ENCODE measurements at regions not wholly inside any gene's neighbourhood (a gene's known extent, or its start where the extent isn't known, plus 50 kb on each side); places are given as distances from the start of the nearest gene placed in this dataset.

DNA sequence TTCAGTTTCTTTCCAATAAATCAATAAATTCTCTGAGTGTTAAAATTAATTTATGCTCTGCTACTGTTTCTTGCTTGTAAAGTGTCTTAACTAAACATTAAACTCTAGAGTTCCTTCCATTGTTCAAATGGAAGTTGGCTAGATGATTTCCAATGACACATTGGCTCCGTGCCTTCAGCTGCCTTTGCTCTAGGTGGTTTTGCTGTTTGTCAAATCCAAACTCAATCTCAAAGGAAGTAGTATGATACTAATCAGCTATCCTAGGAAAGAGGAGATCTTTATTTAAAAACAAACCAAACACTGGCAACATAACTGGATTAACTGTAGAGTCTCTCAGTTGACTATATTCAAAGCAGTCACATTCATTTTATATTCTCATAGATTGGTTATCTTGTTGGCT, 356.4 kb downstream of the FOXG1 start:
- DNase-seq (ENCODE audit: low spot score), result no peak

DNA sequence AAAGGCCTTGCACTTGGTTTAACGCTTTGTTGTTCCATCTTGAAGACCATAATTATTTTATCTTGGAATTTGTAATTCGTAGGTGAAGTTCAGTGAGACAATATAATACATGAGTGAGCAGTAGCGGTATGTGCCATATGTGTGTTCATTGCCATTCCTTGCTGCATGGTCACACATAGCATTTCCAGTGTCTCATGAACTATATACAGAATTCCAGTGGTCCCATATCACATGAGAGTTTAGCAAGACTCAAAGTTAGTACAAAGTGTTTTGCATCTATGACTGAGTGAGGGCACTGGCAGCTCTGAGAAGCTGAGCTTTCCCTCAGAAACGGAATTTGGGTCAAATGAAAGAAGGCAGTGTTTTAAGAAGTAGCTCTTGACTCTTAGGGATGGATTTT, 359.8 kb downstream of the FOXG1 start:
- DNase-seq (ENCODE audit: low spot score), result no peak

DNA sequence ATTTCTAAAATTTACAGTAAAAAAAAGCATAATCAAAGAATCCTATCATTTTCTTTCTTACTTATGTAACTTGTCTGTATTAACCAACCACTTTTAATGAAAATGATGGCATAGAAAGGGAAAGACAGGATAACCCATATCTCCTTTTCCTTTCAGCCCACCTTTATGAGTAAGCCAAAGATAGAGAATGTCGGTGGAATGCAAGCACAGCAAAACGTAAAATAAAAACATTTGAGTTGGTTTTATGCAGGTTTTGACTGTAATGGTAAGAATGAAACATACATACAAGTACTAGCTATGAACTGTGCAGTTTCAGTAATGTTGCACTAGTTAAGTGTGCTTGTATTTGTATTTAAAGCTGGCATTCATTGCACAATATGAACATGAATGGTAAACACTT, 360.3 kb downstream of the FOXG1 start:
- DNase-seq (ENCODE audit: low spot score), result no peak

DNA sequence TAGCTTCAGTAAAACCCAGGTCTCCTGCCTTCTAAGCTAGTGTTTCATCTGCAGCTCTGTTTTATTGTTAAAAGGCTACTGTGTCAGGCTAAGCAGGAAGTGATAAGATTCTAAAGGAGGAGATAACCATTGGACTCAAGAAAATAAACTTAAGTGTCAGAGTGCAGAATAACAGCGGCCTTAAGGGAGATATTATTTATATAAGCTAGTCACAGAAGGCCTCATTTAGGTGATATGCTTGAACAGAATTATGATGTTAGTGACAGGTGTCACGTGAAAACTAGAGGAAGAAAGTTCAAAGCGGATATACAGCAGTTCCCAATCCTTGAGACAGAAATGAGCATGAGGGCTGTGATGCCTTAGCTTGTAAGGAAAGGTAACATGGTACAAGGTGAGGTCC, 373.4 kb downstream of the FOXG1 start:
- DNase-seq (ENCODE audit: low spot score), result no peak

- DNase-seq (ENCODE audit: low spot score), result no peak
Observed at GRCh38 chr14:29144621-29145020, 378.0 kb downstream of the FOXG1 start.

DNA sequence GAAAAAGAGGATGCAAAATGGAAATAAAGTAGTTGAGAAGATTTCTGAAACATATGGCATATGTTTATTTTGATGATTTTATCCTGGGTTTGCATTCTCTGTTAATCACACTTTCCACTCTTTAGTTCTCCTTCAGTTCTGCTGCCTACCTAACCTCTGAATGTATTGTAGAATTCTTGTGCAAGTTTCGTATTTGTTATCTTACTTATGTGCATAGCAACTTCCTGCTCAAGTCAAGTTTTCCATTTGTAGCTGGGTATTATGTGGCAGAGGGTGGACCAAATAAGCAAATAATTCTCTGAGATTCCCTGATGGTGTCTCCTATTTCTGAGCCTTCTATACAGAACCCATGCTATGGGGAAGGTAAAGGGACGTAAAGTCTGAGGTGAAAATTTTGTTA, 381.6 kb downstream of the FOXG1 start:
- no peak for DNase-seq (ENCODE audit: low spot score)

- no peak for DNase-seq (ENCODE audit: low spot score)
Observed at GRCh38 chr14:29149798-29150197, 383.2 kb downstream of the FOXG1 start.

DNA sequence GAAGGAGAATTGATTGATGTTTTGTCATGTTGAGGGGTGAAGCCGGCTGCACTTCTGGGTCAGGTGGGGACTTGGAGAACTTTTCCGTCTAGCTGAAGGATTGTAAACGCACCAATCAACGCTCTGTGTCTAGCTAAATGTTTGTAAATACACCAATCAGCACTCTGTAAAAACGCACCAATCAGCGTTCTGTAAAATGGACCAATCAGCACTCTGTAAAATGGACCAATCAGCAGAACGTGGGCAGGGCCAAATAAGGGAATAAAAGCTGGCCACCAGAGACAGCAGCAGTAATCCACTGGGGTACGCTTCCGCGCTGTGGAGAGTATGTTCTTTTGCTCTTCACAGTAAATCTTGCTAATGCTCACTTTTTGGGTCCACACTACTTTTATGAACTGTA, 384.1 kb downstream of the FOXG1 start:
- DNase-seq (ENCODE audit: low spot score), result no peak

DNA sequence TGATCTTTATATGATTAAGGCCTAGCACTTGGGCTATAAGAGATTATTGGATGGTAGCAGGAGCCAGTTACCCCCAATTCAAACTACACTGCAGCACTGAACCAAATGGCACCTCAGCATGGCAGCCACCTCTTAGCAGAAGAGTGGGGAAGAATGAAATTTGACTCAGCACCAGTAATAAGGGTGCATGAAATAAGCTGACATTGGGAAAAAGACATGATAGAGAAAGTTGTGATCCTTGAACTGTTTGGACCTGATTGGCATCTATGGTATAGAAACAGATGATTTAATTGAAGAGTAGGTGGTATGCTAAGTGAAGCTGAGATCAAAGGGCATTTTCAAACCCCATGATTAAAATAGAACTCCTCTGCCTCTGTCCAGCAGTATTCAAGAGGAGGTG, 389.5 kb downstream of the FOXG1 start:
- no peak for DNase-seq (ENCODE audit: low spot score)

GRCh38 chr14:29161593-29161992, 395.0 kb downstream of the FOXG1 start:
- no peak for DNase-seq (ENCODE audit: low spot score)

GRCh38 chr14:29163109-29163508, 396.5 kb downstream of the FOXG1 start:
- no peak for DNase-seq (ENCODE audit: low spot score)

DNA sequence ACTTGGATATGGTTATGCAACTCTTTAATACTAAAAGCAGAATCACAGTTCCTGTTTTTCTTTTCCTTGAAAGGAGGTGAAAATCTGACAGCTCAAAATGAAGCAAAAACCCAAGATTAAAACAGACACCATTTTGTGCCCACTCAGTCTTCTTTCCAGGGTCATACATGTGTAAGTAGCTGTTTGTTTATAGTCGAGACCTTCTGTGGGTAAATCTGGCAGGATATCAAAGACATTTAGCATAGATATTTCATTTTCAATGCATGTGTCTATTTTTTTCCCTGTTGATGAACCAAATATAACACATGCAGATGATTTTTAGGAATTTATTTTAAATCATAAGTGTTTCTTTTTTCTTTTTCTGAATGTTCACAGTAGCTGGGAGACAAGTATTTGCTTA, 398.8 kb downstream of the FOXG1 start:
- no peak for DNase-seq (ENCODE audit: low spot score)

DNA sequence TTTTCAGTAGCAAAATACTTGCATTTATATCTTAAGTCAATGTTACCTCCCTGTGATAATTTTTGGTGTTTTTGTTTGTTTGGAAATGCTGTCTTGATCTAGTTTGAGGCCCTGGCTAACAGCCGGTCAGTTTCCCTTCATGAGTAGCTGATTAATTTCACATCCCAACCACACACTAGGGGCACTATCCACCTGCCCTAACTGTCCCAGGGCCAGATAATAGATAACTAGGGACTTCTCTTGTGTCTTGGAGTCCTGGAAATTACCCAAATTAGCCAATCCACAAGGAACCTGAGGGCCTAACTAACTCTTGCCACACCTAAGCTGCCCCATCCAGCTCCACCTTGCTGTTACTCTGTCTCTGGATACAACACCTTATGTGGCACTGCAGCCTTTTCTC, 399.9 kb downstream of the FOXG1 start:
- no peak for DNase-seq (ENCODE audit: low spot score)

DNA sequence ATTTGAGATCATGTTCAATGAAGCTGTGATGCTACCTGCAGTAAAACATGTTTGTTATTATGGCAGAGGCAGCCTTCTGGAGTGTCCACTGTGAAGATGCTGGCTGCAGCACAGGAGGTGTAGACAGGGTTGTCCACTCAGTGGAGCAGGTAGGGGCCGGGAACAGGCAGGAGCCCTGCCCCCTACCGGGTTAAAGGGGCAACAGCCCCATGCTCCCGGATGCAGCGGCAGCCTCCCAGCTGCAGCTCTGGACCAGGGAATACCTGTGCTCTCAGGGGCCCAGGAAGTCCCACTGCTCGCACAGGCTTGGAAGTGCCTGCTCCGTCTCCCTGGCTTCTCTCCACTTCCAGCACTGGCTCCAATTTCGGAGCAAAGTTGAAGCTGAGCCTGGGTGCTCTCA, 401.6 kb downstream of the FOXG1 start:
- DNase-seq (ENCODE audit: low spot score), result no peak

- DNase-seq (ENCODE audit: low spot score), result no peak
Observed at GRCh38 chr14:29169408-29169807, 402.8 kb downstream of the FOXG1 start.

- no peak for DNase-seq (ENCODE audit: low spot score)
Observed at GRCh38 chr14:29175706-29176105, 409.1 kb downstream of the FOXG1 start.

DNA sequence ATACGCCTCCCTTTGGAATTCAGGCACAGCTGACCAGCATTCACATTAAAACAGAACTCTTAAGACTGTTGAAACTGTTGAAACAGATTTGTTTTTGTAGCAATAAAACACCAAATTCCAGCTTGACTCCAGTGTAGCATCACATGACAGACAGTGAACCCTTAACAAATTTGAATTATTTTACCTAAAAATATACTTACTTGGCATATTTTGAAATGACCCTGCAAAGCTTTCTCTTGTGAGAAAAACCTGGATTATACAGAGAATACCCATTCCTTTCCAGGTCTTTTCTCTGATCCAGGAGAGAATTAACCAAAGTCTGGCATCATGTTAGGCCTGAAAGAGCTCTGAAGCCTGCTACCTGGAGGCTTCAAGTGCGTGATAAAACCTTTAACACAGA, 410.3 kb downstream of the FOXG1 start:
- no peak for DNase-seq (ENCODE audit: low spot score)

GRCh38 chr14:29178971-29179370, 412.4 kb downstream of the FOXG1 start:
- DNase-seq (ENCODE audit: low spot score), result no peak

DNA sequence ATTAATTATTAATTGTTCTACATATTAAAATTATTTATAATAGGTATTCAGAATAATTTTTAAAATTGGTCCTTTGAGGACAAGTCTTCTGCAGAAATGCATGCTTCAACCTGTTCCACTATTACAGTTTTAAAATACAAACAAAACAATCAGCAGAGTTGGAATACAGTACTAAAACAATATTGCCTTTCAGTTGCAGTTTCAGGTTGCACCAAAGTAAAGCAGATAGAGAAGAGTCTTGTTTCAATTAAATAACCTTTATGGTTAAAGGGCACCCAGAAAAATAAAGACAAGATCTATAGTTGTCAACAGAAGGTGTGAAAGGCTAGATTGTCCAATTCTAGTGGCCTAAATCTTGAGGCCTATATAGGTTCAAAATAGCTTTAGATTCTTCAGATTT, 424.5 kb downstream of the FOXG1 start:
- DNase-seq (ENCODE audit: low spot score), result no peak

GRCh38 chr14:29197557-29197956, 431.0 kb downstream of the FOXG1 start:
- DNase-seq (ENCODE audit: low spot score), result no peak

GRCh38 chr14:29205658-29206057, 439.1 kb downstream of the FOXG1 start:
- DNase-seq (ENCODE audit: low spot score), result no peak

DNA sequence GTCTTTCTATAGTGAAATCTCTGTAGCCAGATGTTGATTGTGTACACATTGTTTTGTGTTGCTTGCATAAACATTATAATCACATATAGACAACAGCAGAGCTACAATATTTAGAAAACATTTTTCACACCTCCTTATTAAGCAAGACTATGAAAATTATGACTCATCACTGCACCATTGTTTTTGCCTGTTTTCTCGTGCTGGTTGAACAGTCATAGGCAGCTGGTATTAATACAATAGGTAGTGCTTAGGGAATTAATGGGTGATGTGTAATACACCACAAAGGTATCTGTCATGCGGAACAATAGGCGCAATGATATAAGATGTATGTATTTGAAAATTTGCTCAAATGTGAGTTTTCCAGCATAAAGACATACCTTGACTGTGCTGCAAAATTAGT, 449.3 kb downstream of the FOXG1 start:
- DNase-seq (ENCODE audit: low spot score), result no peak

DNA sequence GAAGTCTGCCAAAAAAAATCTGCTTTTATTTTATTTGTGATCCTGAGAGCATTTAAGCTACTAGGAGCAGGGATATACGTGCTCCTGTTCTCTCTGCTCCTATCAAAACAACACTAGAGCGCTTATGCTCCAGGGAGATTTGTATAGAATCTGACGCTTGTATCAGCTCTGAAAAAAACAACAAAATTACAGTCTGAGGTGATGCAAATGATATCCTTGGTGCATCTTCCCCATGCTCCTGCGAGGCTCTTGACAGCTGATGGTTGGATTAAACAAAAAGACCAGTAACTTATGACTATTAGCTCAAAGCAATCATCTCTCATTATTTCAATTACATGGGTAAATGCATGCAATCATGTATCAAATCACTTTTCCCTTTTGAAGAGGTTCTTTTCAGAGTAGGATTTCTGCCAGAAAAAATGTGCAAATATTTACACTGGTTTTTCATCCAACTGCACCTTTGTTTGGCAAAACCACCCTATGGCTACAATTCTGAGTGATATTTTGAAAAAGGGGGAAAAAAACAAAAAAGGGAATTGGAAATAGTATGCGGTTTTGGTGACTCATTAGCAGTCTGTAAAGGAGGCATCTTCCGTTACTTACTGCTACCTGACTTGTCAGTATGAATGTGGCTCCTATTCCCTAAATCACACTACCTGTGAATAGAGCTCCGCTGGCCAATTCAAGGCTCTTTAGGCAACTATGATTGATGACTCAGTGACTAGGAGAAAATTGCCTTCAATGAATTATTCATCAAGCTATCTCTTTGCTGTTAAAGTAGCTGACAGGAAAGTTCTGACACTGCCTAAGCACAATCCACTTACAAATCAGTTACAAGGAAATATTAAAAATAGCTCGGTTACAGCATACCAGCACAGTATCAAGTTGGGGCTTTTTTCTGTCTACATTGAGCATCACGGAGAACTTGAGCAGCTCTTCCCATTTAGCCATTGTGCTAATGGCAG, 450.0 kb downstream of the FOXG1 start:
- DNase-seq (ENCODE audit: low spot score), result no peak

DNA sequence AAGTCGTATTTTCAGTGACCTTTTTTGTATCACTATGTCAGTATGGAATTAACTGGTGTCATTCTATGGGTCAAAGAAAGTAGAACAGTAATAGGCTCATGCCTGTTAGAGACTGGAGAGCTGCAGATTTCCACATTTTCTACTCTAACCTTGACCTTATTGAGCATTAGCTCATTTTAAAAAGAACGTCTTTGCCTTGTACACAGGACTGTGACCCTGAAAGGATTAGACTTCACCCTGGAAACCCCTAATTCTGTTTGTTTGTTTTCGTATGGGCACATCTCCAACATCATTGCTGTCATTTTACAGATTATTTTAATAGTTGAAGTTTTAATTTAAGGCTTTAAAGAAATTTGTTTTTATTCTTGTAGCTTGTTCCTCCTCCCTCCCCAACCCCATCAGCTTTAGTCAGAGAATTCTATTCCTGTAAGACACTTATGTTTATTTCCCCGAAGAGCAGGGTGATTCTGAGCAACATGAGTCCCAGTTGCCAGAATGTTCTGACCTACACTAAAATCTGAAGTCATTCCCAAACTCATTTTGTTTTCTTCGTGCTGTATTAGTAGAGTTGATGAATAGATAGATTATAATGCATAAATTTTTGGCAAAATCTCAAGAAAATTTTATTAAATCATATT, 451.3 kb downstream of the FOXG1 start:
- no peak for DNase-seq (ENCODE audit: low spot score)
